NK-92 treated with Interleukin-12 subunit alpha and Interleukin-12 subunit beta, amount 100 ng/mL, for 24 hours (cell line): ENCODE measurements at regions not wholly inside any gene's neighbourhood (a gene's known extent, or its start where the extent isn't known, plus 50 kb on each side); places are given as distances from the start of the nearest gene placed in this dataset.
A peak's percentile ranks its signal among the peaks of the same experiment; 100 is the strongest.
"Not testable (repeated sequence)": the region's sequence is repeated elsewhere in the genome, so short reads cannot be mapped to it uniquely, and the experiment has no call there.

ENCODE experiments used
- DNase-seq: peaks from one replicate; lab custom pipeline; 2025; lab: John Stamatoyannopoulos, UW

GRCh38 chr4:57173136-57173535 lies 63.0 kb upstream of the IGFBP7 start:
- not testable (repeated sequence) for DNase-seq

DNA sequence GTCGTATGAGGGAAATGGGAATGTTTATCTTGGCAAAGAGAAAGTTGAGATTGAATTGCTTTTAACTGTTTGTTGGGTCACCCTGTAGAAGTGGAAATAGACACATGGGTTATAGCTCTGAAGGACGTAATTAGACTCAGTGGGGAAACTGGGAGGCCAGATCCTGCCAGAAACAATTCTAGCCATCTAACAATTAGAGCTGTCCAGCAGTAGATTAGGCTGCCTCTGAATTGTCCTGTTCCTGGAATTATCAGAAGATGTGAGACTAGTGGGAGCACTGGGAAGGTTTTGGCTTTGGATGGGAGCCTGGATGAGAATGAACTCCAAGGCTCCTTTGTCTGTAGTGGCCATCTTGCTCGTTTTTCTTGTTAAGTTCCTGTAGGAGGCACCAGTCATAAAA lies 61.9 kb upstream of the IGFBP7 start:
- DNase-seq, result no peak

DNA sequence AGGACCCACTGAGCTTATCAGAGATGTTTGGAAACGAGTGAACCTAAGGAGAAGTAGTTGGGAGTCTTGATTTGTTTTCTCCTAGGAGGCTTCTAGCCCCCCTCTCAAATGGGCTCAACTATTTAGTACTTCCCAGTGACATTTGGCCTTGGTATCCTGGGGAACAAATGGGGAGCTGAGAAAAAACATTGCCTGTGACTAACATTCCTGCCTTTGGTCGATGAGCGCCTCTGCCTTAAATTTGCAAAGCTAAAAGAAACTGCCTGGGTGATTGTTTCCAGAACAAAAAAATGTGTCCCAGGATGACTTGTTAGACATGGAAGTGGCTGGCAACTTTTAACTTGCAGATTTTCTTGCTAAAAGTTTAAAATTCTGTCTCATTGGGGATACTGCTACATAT lies 58.8 kb upstream of the IGFBP7 start:
- no peak for DNase-seq

DNA sequence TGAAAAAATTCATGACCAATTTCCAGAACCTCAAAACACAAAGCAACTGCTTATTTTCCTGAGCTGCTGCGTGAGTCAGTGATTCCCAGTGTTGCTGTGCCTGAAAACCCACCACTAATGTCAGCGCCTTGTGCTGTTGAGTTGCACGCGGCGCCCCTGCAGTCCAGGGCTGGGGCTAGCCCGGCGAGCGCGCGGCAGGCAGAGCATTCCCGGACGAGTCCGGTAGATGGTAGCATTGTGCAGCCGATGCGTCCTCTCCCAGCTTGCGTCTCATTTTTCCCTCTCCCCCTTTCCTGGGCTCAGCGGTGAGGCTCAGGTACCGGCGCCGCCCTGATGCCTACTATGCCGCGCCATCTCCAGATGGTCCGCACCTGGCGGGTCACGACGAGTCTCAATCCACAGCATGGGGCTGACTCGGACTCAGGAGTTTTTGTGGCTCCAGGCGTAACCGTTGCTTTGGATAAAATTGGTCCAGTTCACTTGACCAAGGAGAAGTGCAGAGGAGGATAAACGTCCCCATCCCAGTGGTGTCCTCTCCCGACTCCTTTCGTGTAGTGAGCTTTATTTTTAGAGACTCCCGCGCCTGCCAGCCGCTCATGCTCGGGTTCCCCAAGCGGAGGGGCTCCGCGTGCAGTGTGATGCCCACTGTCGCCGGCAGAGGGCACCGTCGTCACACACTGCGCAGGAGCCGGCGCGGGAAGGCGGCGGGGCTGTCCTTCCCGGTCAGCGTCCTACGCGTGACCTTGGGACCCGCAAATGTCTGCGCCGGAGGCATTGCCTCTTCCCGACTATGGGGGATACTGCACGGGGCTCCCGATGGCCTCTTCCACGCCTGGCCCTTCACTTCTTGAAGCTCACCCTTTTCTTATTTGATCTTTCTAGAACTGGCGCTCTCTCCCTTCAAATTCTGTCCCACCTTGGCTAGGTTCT lies 53.6 kb upstream of the IGFBP7 start:
- peak; percentile 1 for DNase-seq

GRCh38 chr4:57162499-57163019 lies 52.4 kb upstream of the IGFBP7 start:
- no peak for DNase-seq
